ENCODE measurements at regions not wholly inside any gene's neighbourhood (a gene's known extent, or its start where the extent isn't known, plus 50 kb on each side); places are given as distances from the start of the nearest gene placed in this dataset.

GRCh38 chr4:58061967-58062366 lies 951.8 kb upstream of the IGFBP7 start:
- Mint-ChIP-seq H3K27ac (ENCODE audit: unreplicated experiment) (no peak overlapping the region), H3K27me3 (ENCODE audit: low read depth) (no peaks in the 10 kb centered on the region), H3K9me3 (peaks cover 3% of the 10 kb centered on the region), H3K4me3 (no peak overlapping the region), H3K4me1 (no peaks in the 10 kb centered on the region), H3K36me3 (ENCODE audit: low read depth) (no peaks in the 10 kb centered on the region)
- DNase-seq (ENCODE audit: low read depth, low spot score), result no peak
- TF ChIP-seq, protein P1, sequence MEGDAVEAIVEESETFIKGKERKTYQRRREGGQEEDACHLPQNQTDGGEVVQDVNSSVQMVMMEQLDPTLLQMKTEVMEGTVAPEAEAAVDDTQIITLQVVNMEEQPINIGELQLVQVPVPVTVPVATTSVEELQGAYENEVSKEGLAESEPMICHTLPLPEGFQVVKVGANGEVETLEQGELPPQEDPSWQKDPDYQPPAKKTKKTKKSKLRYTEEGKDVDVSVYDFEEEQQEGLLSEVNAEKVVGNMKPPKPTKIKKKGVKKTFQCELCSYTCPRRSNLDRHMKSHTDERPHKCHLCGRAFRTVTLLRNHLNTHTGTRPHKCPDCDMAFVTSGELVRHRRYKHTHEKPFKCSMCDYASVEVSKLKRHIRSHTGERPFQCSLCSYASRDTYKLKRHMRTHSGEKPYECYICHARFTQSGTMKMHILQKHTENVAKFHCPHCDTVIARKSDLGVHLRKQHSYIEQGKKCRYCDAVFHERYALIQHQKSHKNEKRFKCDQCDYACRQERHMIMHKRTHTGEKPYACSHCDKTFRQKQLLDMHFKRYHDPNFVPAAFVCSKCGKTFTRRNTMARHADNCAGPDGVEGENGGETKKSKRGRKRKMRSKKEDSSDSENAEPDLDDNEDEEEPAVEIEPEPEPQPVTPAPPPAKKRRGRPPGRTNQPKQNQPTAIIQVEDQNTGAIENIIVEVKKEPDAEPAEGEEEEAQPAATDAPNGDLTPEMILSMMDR (conservative IDR thresholded peaks at IDR 0.05), result no peak

GRCh38 chr4:58050439-58050838 lies 940.3 kb upstream of the IGFBP7 start:
- no peaks in the 10 kb centered on the region for H3K9me3 Mint-ChIP-seq
- DNase-seq (ENCODE audit: low read depth, low spot score), result no peak
- no peaks in the 10 kb centered on the region for H3K36me3 Mint-ChIP-seq (ENCODE audit: low read depth)
- no peaks in the 10 kb centered on the region for H3K4me1 Mint-ChIP-seq
- TF ChIP-seq, protein P1 (conservative IDR thresholded peaks at IDR 0.05), result no peak
- H3K27me3 Mint-ChIP-seq (ENCODE audit: low read depth), result no peaks in the 10 kb centered on the region
- H3K4me3 Mint-ChIP-seq, result no peak overlapping the region
- no peak overlapping the region for H3K27ac Mint-ChIP-seq (ENCODE audit: unreplicated experiment)

- Mint-ChIP-seq H3K9me3 (peaks cover 5% of the 10 kb centered on the region), H3K27ac (ENCODE audit: unreplicated experiment) (no peak overlapping the region), H3K4me1 (no peaks in the 10 kb centered on the region), H3K27me3 (ENCODE audit: low read depth) (no peaks in the 10 kb centered on the region), H3K36me3 (ENCODE audit: low read depth) (no peaks in the 10 kb centered on the region), H3K4me3 (no peak overlapping the region)
- no peak for DNase-seq (ENCODE audit: low read depth, low spot score)
- TF ChIP-seq, protein P1 (conservative IDR thresholded peaks at IDR 0.05), result no peak
Measured at GRCh38 chr4:58048491-58048890, 938.3 kb upstream of the IGFBP7 start.

DNA sequence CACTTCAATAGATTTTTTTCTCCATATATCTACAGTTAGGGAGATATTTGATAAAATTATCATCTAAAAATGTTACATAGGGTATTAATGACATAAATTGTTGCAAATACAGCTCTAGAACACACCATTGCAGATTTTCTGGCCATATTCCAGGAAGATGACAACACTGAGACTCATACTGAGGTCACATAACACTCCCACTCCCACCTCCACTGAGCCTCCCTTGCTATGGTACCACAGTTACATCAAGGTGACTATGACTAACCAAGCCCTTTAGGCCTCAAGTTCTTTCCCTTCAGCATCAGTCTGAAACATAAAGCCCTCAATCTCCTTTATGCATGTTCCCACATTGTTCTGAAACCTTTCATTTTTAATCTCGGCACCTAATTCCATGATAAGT lies 932.0 kb upstream of the IGFBP7 start:
- Mint-ChIP-seq H3K27ac (ENCODE audit: unreplicated experiment) (no peak overlapping the region), H3K36me3 (ENCODE audit: low read depth) (no peaks in the 10 kb centered on the region), H3K4me3 (no peak overlapping the region), H3K4me1 (no peaks in the 10 kb centered on the region), H3K9me3 (peaks cover 12% of the 10 kb centered on the region), H3K27me3 (ENCODE audit: low read depth) (no peaks in the 10 kb centered on the region)
- TF ChIP-seq, protein P1 (conservative IDR thresholded peaks at IDR 0.05), result no peak
- no peak for DNase-seq (ENCODE audit: low read depth, low spot score)

DNA sequence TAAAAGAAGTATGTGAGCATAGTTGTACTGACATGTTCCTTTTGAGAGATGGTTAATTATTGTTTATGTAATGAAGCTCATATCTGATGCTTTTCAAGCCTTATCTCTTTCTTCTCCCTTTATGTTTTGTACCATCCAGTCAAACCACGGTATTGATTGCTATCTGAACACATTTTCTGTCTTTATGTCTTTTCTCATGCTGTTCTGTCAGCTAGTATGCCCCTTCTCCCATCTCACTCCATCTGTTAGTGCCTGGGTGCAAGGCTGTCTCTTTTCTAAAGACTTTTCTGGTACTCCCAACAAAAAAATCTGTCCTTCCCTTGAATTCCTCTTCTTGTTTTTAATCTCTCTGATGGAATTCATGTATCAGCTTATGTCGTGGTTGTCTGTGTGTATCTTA lies 883.8 kb upstream of the IGFBP7 start:
- no peaks in the 10 kb centered on the region for H3K27me3 Mint-ChIP-seq (ENCODE audit: low read depth)
- TF ChIP-seq, protein P1 (conservative IDR thresholded peaks at IDR 0.05), result no peak
- no peaks in the 10 kb centered on the region for H3K9me3 Mint-ChIP-seq
- no peak overlapping the region for H3K27ac Mint-ChIP-seq (ENCODE audit: unreplicated experiment)
- H3K36me3 Mint-ChIP-seq (ENCODE audit: low read depth), result no peaks in the 10 kb centered on the region
- H3K4me1 Mint-ChIP-seq, result peaks cover 4% of the 10 kb centered on the region
- no peak overlapping the region for H3K4me3 Mint-ChIP-seq
- no peak for DNase-seq (ENCODE audit: low read depth, low spot score)

GRCh38 chr4:57989430-57989829 lies 879.2 kb upstream of the IGFBP7 start:
- peaks cover 4% of the 10 kb centered on the region for H3K4me1 Mint-ChIP-seq
- H3K27me3 Mint-ChIP-seq (ENCODE audit: low read depth), result no peaks in the 10 kb centered on the region
- no peak overlapping the region for H3K4me3 Mint-ChIP-seq
- H3K9me3 Mint-ChIP-seq, result no peaks in the 10 kb centered on the region
- TF ChIP-seq, protein P1 (conservative IDR thresholded peaks at IDR 0.05), result no peak
- no peak overlapping the region for H3K27ac Mint-ChIP-seq (ENCODE audit: unreplicated experiment)
- H3K36me3 Mint-ChIP-seq (ENCODE audit: low read depth), result no peaks in the 10 kb centered on the region
- no peak for DNase-seq (ENCODE audit: low read depth, low spot score)

All from neural crest cell (in vitro differentiated cells).